Thyroid gland (tissue), 4 donors: ENCODE measurements at regions not wholly inside any gene's neighbourhood (a gene's known extent, or its start where the extent isn't known, plus 50 kb on each side); places are given as distances from the start of the nearest gene placed in this dataset.

Experiments used
- DNase-seq, 2 donors: peaks; one replicate each; pipeline ENCODE4 v3.0.0-alpha.2; 2019
- H3K27ac ChIP-seq, 3 donors: fragments of 200-600 bp; sonication (generic); 1 replicate in 2 of 3; 2 replicates in 1 of 3; pipeline ENCODE4 v1.5.1; 2016 to 2019; ENCODE audit warnings: mild to moderate bottlenecking in 1 of 3, moderate library complexity in 1 of 3
- H3K27me3 ChIP-seq: fragments of 200-600 bp; sonication (generic); one replicate; pipeline ENCODE4 v1.5.1; 2019
- H3K36me3 ChIP-seq, 2 donors: fragments of 200-600 bp; sonication (generic); one replicate each; pipeline ENCODE4 v1.5.1; 2016 to 2019
- H3K4me1 ChIP-seq, 2 donors: fragments of 200-600 bp; sonication (generic); one replicate each; pipeline ENCODE4 v1.5.1; 2017 to 2019
- H3K4me3 ChIP-seq, 3 donors: fragments of 200-600 bp; sonication (generic); replicated peaks in 1 of 3; 1 replicate in 2 of 3; 2 replicates in 1 of 3; pipeline ENCODE4 v1.5.1; 2016; ENCODE audit warnings: mild to moderate bottlenecking in 1 of 3
- H3K9me3 ChIP-seq: fragments of 200-600 bp; sonication (generic); one replicate; pipeline ENCODE4 v1.5.1; 2017
- POLR2A ChIP-seq, 2 donors: fragments of 450-650 bp; IDR thresholded peaks; one replicate each; pipeline ENCODE4 v1.6.1; 2017; ENCODE audit warnings: antibody characterized with exemption in 2 of 2, mild to moderate bottlenecking in 2 of 2, moderate library complexity in 1 of 2
- WGBS, 2 donors: methylation state at CpG; one replicate each; pipeline ENCODE4 v1.1.5; 2017; 5-methylcytosine and 5-hydroxymethylcytosine counted together
- intact Hi-C: fragments of 100-400 bp; cut with DNase I; formaldehyde crosslinking; loops from one replicate; pipeline ENCODE4 v1.15.1; 2023
- TF ChIP-seq, protein P1 (sequence below), 6 experiments: fragments of 200-600 bp in 3 of 6; fragments of 450-650 bp in 3 of 6; sonication (generic) in 3 of 6; IDR thresholded peaks; one replicate each; pipeline ENCODE4 v1.5.1; 2016 to 2019; ENCODE audit warnings: antibody characterized with exemption in 6 of 6, mild to moderate bottlenecking in 2 of 6, inconsistent platforms in 1 of 6, moderate library complexity in 1 of 6

DNA sequence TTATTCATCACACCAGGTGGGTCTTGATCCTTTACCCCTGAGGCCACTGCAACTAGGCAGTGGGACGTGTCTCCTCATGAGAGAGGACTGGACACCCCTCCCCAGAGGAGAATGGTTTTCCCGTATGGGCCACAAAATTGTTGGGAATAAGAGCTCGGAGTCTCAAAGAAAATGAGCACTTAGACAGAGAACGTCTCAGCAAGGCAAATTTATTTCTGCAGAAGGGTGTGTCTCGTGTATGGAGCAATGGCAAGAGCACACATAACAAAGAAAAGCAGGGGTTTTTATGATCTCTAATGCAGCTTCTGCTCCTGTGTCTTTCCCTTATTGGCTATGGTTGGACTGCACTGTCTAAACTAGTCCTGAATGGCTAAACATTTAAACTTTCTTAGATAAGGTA lies 803.5 kb downstream of the PLOD2 start:
- Histone ChIP-seq H3K4me1 (no peaks in the 10 kb centered on the region), H3K4me3 (no peak overlapping the region), H3K27ac (no peak overlapping the region), H3K27me3 (no peaks in the 10 kb centered on the region), H3K36me3 (no peaks in the 10 kb centered on the region), H3K9me3 (no peaks in the 10 kb centered on the region)
- intact Hi-C loops, result no loop called here
- WGBS, 2 donors, result 71% methylated on average over 5 of the region's 5 CpGs
- TF ChIP-seq, protein P1, sequence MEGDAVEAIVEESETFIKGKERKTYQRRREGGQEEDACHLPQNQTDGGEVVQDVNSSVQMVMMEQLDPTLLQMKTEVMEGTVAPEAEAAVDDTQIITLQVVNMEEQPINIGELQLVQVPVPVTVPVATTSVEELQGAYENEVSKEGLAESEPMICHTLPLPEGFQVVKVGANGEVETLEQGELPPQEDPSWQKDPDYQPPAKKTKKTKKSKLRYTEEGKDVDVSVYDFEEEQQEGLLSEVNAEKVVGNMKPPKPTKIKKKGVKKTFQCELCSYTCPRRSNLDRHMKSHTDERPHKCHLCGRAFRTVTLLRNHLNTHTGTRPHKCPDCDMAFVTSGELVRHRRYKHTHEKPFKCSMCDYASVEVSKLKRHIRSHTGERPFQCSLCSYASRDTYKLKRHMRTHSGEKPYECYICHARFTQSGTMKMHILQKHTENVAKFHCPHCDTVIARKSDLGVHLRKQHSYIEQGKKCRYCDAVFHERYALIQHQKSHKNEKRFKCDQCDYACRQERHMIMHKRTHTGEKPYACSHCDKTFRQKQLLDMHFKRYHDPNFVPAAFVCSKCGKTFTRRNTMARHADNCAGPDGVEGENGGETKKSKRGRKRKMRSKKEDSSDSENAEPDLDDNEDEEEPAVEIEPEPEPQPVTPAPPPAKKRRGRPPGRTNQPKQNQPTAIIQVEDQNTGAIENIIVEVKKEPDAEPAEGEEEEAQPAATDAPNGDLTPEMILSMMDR (IDR thresholded peaks at IDR 0.05), result no peak
- no peak for TF ChIP-seq POLR2A (IDR thresholded peaks at IDR 0.05)
- DNase-seq, result no peak

DNA sequence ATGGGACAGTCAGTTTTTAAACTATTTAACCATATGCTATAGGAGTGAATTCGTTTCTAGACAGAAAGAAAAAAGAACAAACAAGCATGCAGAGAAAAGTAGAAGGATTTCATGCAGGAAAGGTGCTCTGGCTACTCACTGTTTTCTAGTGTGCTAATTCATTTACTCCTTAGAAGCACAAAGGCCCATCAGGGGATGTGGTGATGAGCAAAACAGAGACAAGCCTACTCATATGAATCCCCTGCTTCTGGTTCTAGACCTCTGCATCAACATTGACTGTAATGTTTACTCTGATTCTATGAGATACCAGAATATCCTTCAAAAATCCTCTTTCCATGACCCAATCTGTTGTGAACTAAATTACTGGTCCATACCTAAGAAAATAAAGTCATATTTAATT lies 801.9 kb downstream of the PLOD2 start:
- no peak for TF ChIP-seq POLR2A (IDR thresholded peaks at IDR 0.05)
- TF ChIP-seq, protein P1 (IDR thresholded peaks at IDR 0.05), result no peak
- H3K27me3 ChIP-seq, result no peaks in the 10 kb centered on the region
- H3K9me3 ChIP-seq, result no peaks in the 10 kb centered on the region
- H3K4me3 ChIP-seq, result no peak overlapping the region
- WGBS, 2 donors, result 52 to 54% methylated on average over 1 of the region's 1 CpG
- no peak for DNase-seq
- H3K4me1 ChIP-seq, result no peaks in the 10 kb centered on the region
- intact Hi-C loops, result no loop called here
- no peak overlapping the region for H3K27ac ChIP-seq
- H3K36me3 ChIP-seq, result no peaks in the 10 kb centered on the region

DNA sequence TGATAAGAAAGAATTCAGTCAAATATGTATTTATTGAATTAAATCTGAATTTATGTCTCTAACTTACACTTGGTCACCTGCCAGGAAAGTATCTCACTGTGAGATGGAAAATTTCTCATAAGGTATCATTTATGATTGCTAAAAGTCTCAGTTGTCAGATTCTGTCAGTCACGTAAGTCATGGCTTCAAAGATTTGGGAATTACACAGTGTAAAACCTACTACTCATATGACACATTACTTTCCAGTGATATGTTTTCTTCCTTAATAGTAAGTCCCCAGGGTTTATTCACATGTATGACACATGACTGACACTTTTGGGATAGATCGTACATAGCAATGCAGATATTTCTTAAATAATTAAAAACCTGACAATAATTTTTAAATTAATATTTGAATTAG lies 792.2 kb downstream of the PLOD2 start:
- TF ChIP-seq, protein P1 (IDR thresholded peaks at IDR 0.05), result no peak
- no peak for TF ChIP-seq POLR2A (IDR thresholded peaks at IDR 0.05)
- no peak overlapping the region for H3K4me3 ChIP-seq
- no peak overlapping the region for H3K27ac ChIP-seq
- intact Hi-C loops, result no loop called here
- H3K36me3 ChIP-seq, result no peaks in the 10 kb centered on the region
- 95% methylated on average over 2 of the region's 2 CpGs for WGBS, 2 donors
- no peak for DNase-seq
- H3K9me3 ChIP-seq, result no peaks in the 10 kb centered on the region
- no peaks in the 10 kb centered on the region for H3K4me1 ChIP-seq
- no peaks in the 10 kb centered on the region for H3K27me3 ChIP-seq

DNA sequence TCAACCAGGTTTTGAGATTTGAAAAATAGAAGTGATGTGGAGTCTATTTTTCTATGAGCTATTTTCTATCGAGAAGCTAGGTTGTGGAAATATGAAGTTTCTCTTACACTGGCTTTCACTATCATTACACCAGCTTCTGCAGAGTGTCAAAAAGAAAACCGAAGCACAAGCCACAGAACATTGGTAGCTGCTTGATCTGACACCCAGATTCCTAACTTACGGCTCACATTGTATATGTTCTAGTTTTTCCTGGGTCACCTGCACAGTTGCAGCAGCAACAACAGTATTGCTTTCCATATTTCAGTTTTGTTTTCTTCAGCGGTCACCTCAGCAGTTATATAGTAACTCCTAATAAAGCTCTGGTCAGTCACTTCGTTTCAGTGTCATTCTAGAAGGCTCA lies 790.1 kb downstream of the PLOD2 start:
- Histone ChIP-seq H3K27me3 (no peaks in the 10 kb centered on the region), H3K36me3 (no peaks in the 10 kb centered on the region), H3K4me1 (no peaks in the 10 kb centered on the region), H3K4me3 (no peak overlapping the region), H3K27ac (no peak overlapping the region), H3K9me3 (no peaks in the 10 kb centered on the region)
- intact Hi-C loops, result no loop called here
- TF ChIP-seq, protein P1 (IDR thresholded peaks at IDR 0.05), result no peak
- no peak for TF ChIP-seq POLR2A (IDR thresholded peaks at IDR 0.05)
- WGBS, 2 donors, result 83 to 84% methylated on average over 5 of the region's 5 CpGs
- DNase-seq, result no peak

DNA sequence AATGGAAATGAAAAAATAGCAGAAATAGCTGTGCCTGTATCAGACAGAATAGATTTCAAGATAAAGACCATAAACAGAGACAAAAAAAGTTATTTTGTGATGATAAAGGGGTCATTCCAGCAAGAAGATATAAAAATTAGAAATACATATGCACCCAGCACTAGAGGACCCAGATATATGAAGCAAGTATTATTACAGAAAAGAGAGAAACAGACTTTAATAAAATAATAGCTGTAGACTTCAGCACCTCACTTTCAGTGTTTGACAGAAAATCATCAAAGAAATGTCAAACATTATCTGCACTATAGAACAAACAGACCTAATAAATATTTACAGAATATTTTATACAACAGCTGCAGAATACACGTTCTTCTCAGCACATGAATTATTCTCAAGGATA lies 783.7 kb downstream of the PLOD2 start:
- intact Hi-C loops, result no loop called here
- H3K36me3 ChIP-seq, result no peaks in the 10 kb centered on the region
- no peaks in the 10 kb centered on the region for H3K27me3 ChIP-seq
- TF ChIP-seq, protein P1 (IDR thresholded peaks at IDR 0.05), result no peak
- no peak for TF ChIP-seq POLR2A (IDR thresholded peaks at IDR 0.05)
- WGBS, 2 donors, result 89 to 90% methylated on average over 1 of the region's 1 CpG
- no peak overlapping the region for H3K27ac ChIP-seq
- no peaks in the 10 kb centered on the region for H3K4me1 ChIP-seq
- no peak for DNase-seq
- H3K4me3 ChIP-seq, result no peak overlapping the region
- H3K9me3 ChIP-seq, result no peaks in the 10 kb centered on the region
